Ovary (tissue), 7 donors: ENCODE measurements at regions not wholly inside any gene's neighbourhood (a gene's known extent, or its start where the extent isn't known, plus 50 kb on each side); places are given as distances from the start of the nearest gene placed in this dataset.

Experiments
- DNase-seq, 5 donors: peaks; one replicate each; pipeline ENCODE4 v3.0.0-alpha.2; 2019 to 2020
- H3K27ac ChIP-seq, 2 donors: fragments of 200-600 bp; one replicate each; pipeline versions ENCODE4 v1.5.1 to v1.8.0; 2019 to 2022
- H3K27me3 ChIP-seq: fragments of 200-600 bp; one replicate; pipeline ENCODE4 v1.8.0; 2022
- H3K36me3 ChIP-seq: fragments of 200-600 bp; sonication (generic); one replicate; pipeline ENCODE4 v1.5.1; 2019
- H3K4me1 ChIP-seq: one replicate; pipeline ENCODE4 v1.8.1; 2013; ENCODE audit warnings: mild to moderate bottlenecking, moderate library complexity; ENCODE audit not compliant: insufficient read depth
- H3K4me3 ChIP-seq: fragments of 200-600 bp; sonication (generic); one replicate; pipeline ENCODE4 v1.5.1; 2017
- H3K9me3 ChIP-seq, 2 donors: fragments of 200-600 bp in 1 of 2; sonication (generic) in 1 of 2; one replicate each; pipeline versions ENCODE4 v1.5.1 to v1.8.1; 2013 to 2019; ENCODE audit warnings: mild to moderate bottlenecking in 1 of 2, moderate library complexity in 1 of 2
- CTCF ChIP-seq, 3 donors: fragments of 450-650 bp in 2 of 3; fragments of 200-600 bp in 1 of 3; IDR thresholded peaks; one replicate each; pipeline versions ENCODE4 v1.5.1 to v1.8.0; 2016 to 2022; ENCODE audit warnings: antibody characterized with exemption in 3 of 3, mild to moderate bottlenecking in 1 of 3
- EP300 ChIP-seq: sonication (generic); formaldehyde crosslinking; IDR thresholded peaks from one replicate; pipeline ENCODE4 v1.6.1; 2017; ENCODE audit warnings: antibody characterized with exemption
- POLR2A ChIP-seq: fragments of 450-650 bp; IDR thresholded peaks from one replicate; pipeline ENCODE4 v1.6.1; 2017; ENCODE audit warnings: antibody characterized with exemption, mild to moderate bottlenecking, moderate library complexity
- WGBS, 3 donors: extraction: QIAGEN DNeasy Blood & Tissue Kit in 1 of 3; methylation state at CpG; one replicate each; pipeline versions ENCODE4 v1.1.5 to v1.1.7; 2013 to 2017; 5-methylcytosine and 5-hydroxymethylcytosine counted together
- intact Hi-C, 4 donors: fragments of 100-400 bp; cut with DNase I; formaldehyde crosslinking; loops; one replicate each; pipeline versions ENCODE4 v1.11.0 to v1.15.1; 2022 to 2023
- donor health status: DM: no; HTN: no; CAD: no; lungs with moderate emphysema.
- donor health status: DM: no; HTN: no; CAD: no.
- donor health status: Bipolar disorder and iron deficiency.
- donor health status: DM: no; HTN: no; CAD: no.
- donor health status: DM: yes; HTN: yes; CAD: no.

- no peaks in the 10 kb centered on the region for H3K36me3 ChIP-seq
- DNase-seq = no peak
- H3K9me3 ChIP-seq = no peaks in the 10 kb centered on the region
- H3K27ac ChIP-seq = no peak overlapping the region
- WGBS, 3 donors = 67 to 75% (median 71%) methylated on average over 3 of the region's 3 CpGs
- no peaks in the 10 kb centered on the region for H3K4me1 ChIP-seq
- intact Hi-C loops = no loop called here
- no peaks in the 10 kb centered on the region for H3K27me3 ChIP-seq
- no peak for TF ChIP-seq POLR2A
- no peak for TF ChIP-seq EP300
- TF ChIP-seq CTCF (IDR thresholded peaks at IDR 0.05) = no peak
- H3K4me3 ChIP-seq = no peak overlapping the region
These were observed 121.3 kb upstream of the S100G start for GRCh38 chrX:16528620-16529019.
